Ramos (cell line): ENCODE measurements at regions not wholly inside any gene's neighbourhood (a gene's known extent, or its start where the extent isn't known, plus 50 kb on each side); places are given as distances from the start of the nearest gene placed in this dataset.
"Not testable (repeated sequence)": the region's sequence is repeated elsewhere in the genome, so short reads cannot be mapped to it uniquely, and the experiment has no call there.

Experiments used
- in situ Hi-C: fragments of 300-500 bp; cut with MboI; formaldehyde crosslinking; loops from one replicate; pipeline ENCODE4 v1.14.3; 2022; ENCODE audit warnings: low sequenced_read_pairs; ENCODE audit not compliant: unreplicated experiment

GRCh38 chr11:19628018-19628417, 84.6 kb upstream of the NAV2 start:
- in situ Hi-C loops: no loop called here

- in situ Hi-C loops: no loop called here
Measured at GRCh38 chr11:19627566-19627965, 85.1 kb upstream of the NAV2 start.

- in situ Hi-C loops: no loop called here
Measured at GRCh38 chr11:19625438-19625837, 87.2 kb upstream of the NAV2 start.

- in situ Hi-C loops: no loop called here
Measured at GRCh38 chr11:19617696-19618523, 94.7 kb upstream of the NAV2 start.

GRCh38 chr11:19615341-19616183, 97.1 kb upstream of the NAV2 start:
- in situ Hi-C loops: no loop called here

GRCh38 chr11:19614370-19614940, 98.2 kb upstream of the NAV2 start:
- in situ Hi-C loops: no loop called here

GRCh38 chr11:19612025-19612424, 100.6 kb upstream of the NAV2 start:
- in situ Hi-C loops: not testable (repeated sequence)

- in situ Hi-C loops: no loop called here
Measured at GRCh38 chr11:19607656-19608360, 104.8 kb upstream of the NAV2 start.

GRCh38 chr11:19606856-19607655, 105.6 kb upstream of the NAV2 start:
- in situ Hi-C loops: no loop called here

- in situ Hi-C loops: no loop called here
Measured at GRCh38 chr11:19605520-19606371, 106.9 kb upstream of the NAV2 start.

GRCh38 chr11:19604679-19605375, 107.8 kb upstream of the NAV2 start:
- in situ Hi-C loops: no loop called here

- in situ Hi-C loops: no loop called here
Measured at GRCh38 chr11:19603771-19604170, 108.9 kb upstream of the NAV2 start.

- in situ Hi-C loops: no loop called here
Measured at GRCh38 chr11:19602891-19603290, 109.7 kb upstream of the NAV2 start.

GRCh38 chr11:19602406-19602805, 110.2 kb upstream of the NAV2 start:
- in situ Hi-C loops: no loop called here

GRCh38 chr11:19601235-19601634, 111.4 kb upstream of the NAV2 start:
- in situ Hi-C loops: no loop called here

GRCh38 chr11:19599681-19600080, 113.0 kb upstream of the NAV2 start:
- in situ Hi-C loops: loop anchor here (25.0 kb wide), 1 partner anchor 112 kb away; no protein-coding TSS in a partner anchor

- in situ Hi-C loops: loop anchor here (25.0 kb wide), 1 partner anchor 112 kb away; no protein-coding TSS in a partner anchor
Measured at GRCh38 chr11:19598876-19599486, 113.7 kb upstream of the NAV2 start.
